ENCODE measurements at regions not wholly inside any gene's neighbourhood (a gene's known extent, or its start where the extent isn't known, plus 50 kb on each side); places are given as distances from the start of the nearest gene placed in this dataset.

GRCh38 chr7:54326592-54327167 lies 215.5 kb upstream of the VSTM2A start:
- peaks cover 8% of the 10 kb centered on the region for H3K9me3 ChIP-seq (ENCODE audit: control insufficient read depth, insufficient read depth, low read length)
- no peaks in the 10 kb centered on the region for H3K36me3 Mint-ChIP-seq
- no peak overlapping the region for H3K4me3 ChIP-seq (ENCODE audit: low read length)
- intact Hi-C loops (cut with micrococcal nuclease), result loop anchor here (10.0 kb wide), 1 partner anchor 92 kb away; no protein-coding TSS in a partner anchor
- peaks cover 6 to 14% of the 10 kb centered on the region in 2 donors for H3K9me3 Mint-ChIP-seq
- no peaks in the 10 kb centered on the region for H3K27me3 ChIP-seq (ENCODE audit: control insufficient read depth, insufficient read depth, low read length)
- H3K36me3 ChIP-seq (ENCODE audit: control insufficient read depth, insufficient read depth, low read length), result no peaks in the 10 kb centered on the region
- no peak overlapping the region for H3K27ac ChIP-seq (ENCODE audit: low read length)
- H3K4me3 Mint-ChIP-seq, result no peak overlapping the region
- DNase-seq (no peak), ATAC-seq (no peak)
- 72% methylated on average over 3 of the region's 3 CpGs for WGBS (ENCODE audit: insufficient coverage)
- TF ChIP-seq CTCF (IDR thresholded peaks at IDR 0.05), result no peak
- no peak overlapping the region for H3K27ac Mint-ChIP-seq
- H3K4me1 ChIP-seq (ENCODE audit: control insufficient read depth, insufficient read depth, low read length), result no peaks in the 10 kb centered on the region
- no peaks in the 10 kb centered on the region for H3K4me1 Mint-ChIP-seq
- no peaks in the 10 kb centered on the region for H3K27me3 Mint-ChIP-seq (ENCODE audit: low read depth in 2 of 2)

- Mint-ChIP-seq H3K36me3 (no peaks in the 10 kb centered on the region), H3K9me3 (peaks cover 6 to 8% of the 10 kb centered on the region in 2 donors), H3K27ac (no peak overlapping the region), H3K27me3 (ENCODE audit: low read depth in 2 of 2) (no peaks in the 10 kb centered on the region), H3K4me1 (no peaks in the 10 kb centered on the region), H3K4me3 (no peak overlapping the region)
- ATAC-seq (no peak), DNase-seq (no peak)
- TF ChIP-seq CTCF (IDR thresholded peaks at IDR 0.05), result no peak
- WGBS (ENCODE audit: insufficient coverage), result 78% methylated on average over 4 of the region's 4 CpGs
- Histone ChIP-seq H3K36me3 (ENCODE audit: control insufficient read depth, insufficient read depth, low read length) (no peaks in the 10 kb centered on the region), H3K4me1 (ENCODE audit: control insufficient read depth, insufficient read depth, low read length) (no peaks in the 10 kb centered on the region), H3K27ac (ENCODE audit: low read length) (no peak overlapping the region), H3K9me3 (ENCODE audit: control insufficient read depth, insufficient read depth, low read length) (no peaks in the 10 kb centered on the region), H3K4me3 (ENCODE audit: low read length) (no peak overlapping the region), H3K27me3 (ENCODE audit: control insufficient read depth, insufficient read depth, low read length) (no peaks in the 10 kb centered on the region)
- intact Hi-C loops (cut with micrococcal nuclease), result no loop called here
Measured at GRCh38 chr7:54330216-54330800, 211.9 kb upstream of the VSTM2A start.

GRCh38 chr7:54331311-54331710 lies 210.9 kb upstream of the VSTM2A start:
- DNase-seq (no peak), ATAC-seq (no peak)
- Histone ChIP-seq H3K27ac (ENCODE audit: low read length) (no peak overlapping the region), H3K36me3 (ENCODE audit: control insufficient read depth, insufficient read depth, low read length) (no peaks in the 10 kb centered on the region), H3K4me3 (ENCODE audit: low read length) (no peak overlapping the region), H3K4me1 (ENCODE audit: control insufficient read depth, insufficient read depth, low read length) (no peaks in the 10 kb centered on the region), H3K27me3 (ENCODE audit: control insufficient read depth, insufficient read depth, low read length) (no peaks in the 10 kb centered on the region), H3K9me3 (ENCODE audit: control insufficient read depth, insufficient read depth, low read length) (no peaks in the 10 kb centered on the region)
- intact Hi-C loops (cut with micrococcal nuclease), result no loop called here
- Mint-ChIP-seq H3K27me3 (ENCODE audit: low read depth in 2 of 2) (no peaks in the 10 kb centered on the region), H3K4me1 (no peaks in the 10 kb centered on the region), H3K4me3 (no peak overlapping the region), H3K27ac (no peak overlapping the region), H3K36me3 (no peaks in the 10 kb centered on the region), H3K9me3 (peaks cover 8 to 11% of the 10 kb centered on the region in 2 donors)
- no peak for TF ChIP-seq CTCF (IDR thresholded peaks at IDR 0.05)
- WGBS (ENCODE audit: insufficient coverage), result 69% methylated on average over 1 of the region's 1 CpG

- H3K4me1 ChIP-seq (ENCODE audit: control insufficient read depth, insufficient read depth, low read length), result no peaks in the 10 kb centered on the region
- ATAC-seq (no peak), DNase-seq (no peak)
- H3K27ac ChIP-seq (ENCODE audit: low read length), result no peak overlapping the region
- Mint-ChIP-seq H3K4me3 (no peak overlapping the region), H3K27ac (no peak overlapping the region), H3K27me3 (ENCODE audit: low read depth in 2 of 2) (no peaks in the 10 kb centered on the region), H3K9me3 (peaks cover 9 to 16% of the 10 kb centered on the region in 2 donors), H3K36me3 (no peaks in the 10 kb centered on the region), H3K4me1 (no peaks in the 10 kb centered on the region)
- H3K36me3 ChIP-seq (ENCODE audit: control insufficient read depth, insufficient read depth, low read length), result no peaks in the 10 kb centered on the region
- no peak overlapping the region for H3K4me3 ChIP-seq (ENCODE audit: low read length)
- 62% methylated on average over 2 of the region's 2 CpGs for WGBS (ENCODE audit: insufficient coverage)
- H3K27me3 ChIP-seq (ENCODE audit: control insufficient read depth, insufficient read depth, low read length), result no peaks in the 10 kb centered on the region
- intact Hi-C loops (cut with micrococcal nuclease), result no loop called here
- no peaks in the 10 kb centered on the region for H3K9me3 ChIP-seq (ENCODE audit: control insufficient read depth, insufficient read depth, low read length)
- no peak for TF ChIP-seq CTCF (IDR thresholded peaks at IDR 0.05)
Measured at GRCh38 chr7:54332301-54332700, 209.9 kb upstream of the VSTM2A start.

All from natural killer cell (primary cell).